ENCODE measurements at regions not wholly inside any gene's neighbourhood (a gene's known extent, or its start where the extent isn't known, plus 50 kb on each side); places are given as distances from the start of the nearest gene placed in this dataset.

GRCh38 chr2:51220606-51221005 lies 188.7 kb upstream of the NRXN1 start:
- TF ChIP-seq CTCF (conservative IDR thresholded peaks at IDR 0.05): no peak
- no peak overlapping the region for H3K4me3 Mint-ChIP-seq
- H3K27me3 ChIP-seq (ENCODE audit: control insufficient read depth, insufficient read depth, low read length, poor library complexity, severe bottlenecking): no peaks in the 10 kb centered on the region
- peaks cover 1% of the 10 kb centered on the region for H3K4me1 Mint-ChIP-seq
- no peaks in the 10 kb centered on the region for H3K4me1 ChIP-seq (ENCODE audit: control insufficient read depth, insufficient read depth, low read length)
- H3K27me3 Mint-ChIP-seq (ENCODE audit: insufficient read depth): no peaks in the 10 kb centered on the region
- no peak overlapping the region for H3K27ac ChIP-seq (ENCODE audit: low read depth, low read length)
- H3K27ac Mint-ChIP-seq: peak overlapping the region; percentile 53
- H3K9ac ChIP-seq (ENCODE audit: extremely low read depth, low read length, poor library complexity, severe bottlenecking): no peak overlapping the region
- H3K36me3 Mint-ChIP-seq (ENCODE audit: low read depth): no peaks in the 10 kb centered on the region
- no peaks in the 10 kb centered on the region for H3K36me3 ChIP-seq (ENCODE audit: control insufficient read depth, insufficient read depth, low read length)
- H3K4me3 ChIP-seq (ENCODE audit: low read length): no peak overlapping the region
- H3K9me3 Mint-ChIP-seq: no peaks in the 10 kb centered on the region
- no peak for DNase-seq
- no peaks in the 10 kb centered on the region for H3K9me3 ChIP-seq (ENCODE audit: control insufficient read depth, low read length)

- Mint-ChIP-seq H3K9me3 (no peaks in the 10 kb centered on the region), H3K27me3 (ENCODE audit: insufficient read depth) (no peaks in the 10 kb centered on the region), H3K4me1 (peaks cover 1% of the 10 kb centered on the region), H3K36me3 (ENCODE audit: low read depth) (no peaks in the 10 kb centered on the region), H3K27ac (no peak overlapping the region), H3K4me3 (no peak overlapping the region)
- no peak overlapping the region for H3K9ac ChIP-seq (ENCODE audit: extremely low read depth, low read length, poor library complexity, severe bottlenecking)
- no peak for TF ChIP-seq CTCF (conservative IDR thresholded peaks at IDR 0.05)
- no peaks in the 10 kb centered on the region for H3K9me3 ChIP-seq (ENCODE audit: control insufficient read depth, low read length)
- H3K4me1 ChIP-seq (ENCODE audit: control insufficient read depth, insufficient read depth, low read length): no peaks in the 10 kb centered on the region
- H3K4me3 ChIP-seq (ENCODE audit: low read length): no peak overlapping the region
- no peaks in the 10 kb centered on the region for H3K27me3 ChIP-seq (ENCODE audit: control insufficient read depth, insufficient read depth, low read length, poor library complexity, severe bottlenecking)
- no peak overlapping the region for H3K27ac ChIP-seq (ENCODE audit: low read depth, low read length)
- DNase-seq: no peak
- WGBS, 2 experiments (ENCODE audit: insufficient coverage in 1 of 2, insufficient read length in 1 of 2): 90 to 100% methylated on average over 1 to 2 of the region's 2 CpGs
- no peaks in the 10 kb centered on the region for H3K36me3 ChIP-seq (ENCODE audit: control insufficient read depth, insufficient read depth, low read length)
Measured at GRCh38 chr2:51220080-51220479, 188.1 kb upstream of the NRXN1 start.

- Histone ChIP-seq H3K4me3 (ENCODE audit: low read length) (no peak overlapping the region), H3K9ac (ENCODE audit: extremely low read depth, low read length, poor library complexity, severe bottlenecking) (no peak overlapping the region), H3K27ac (ENCODE audit: low read depth, low read length) (no peak overlapping the region), H3K36me3 (ENCODE audit: control insufficient read depth, insufficient read depth, low read length) (no peaks in the 10 kb centered on the region), H3K9me3 (ENCODE audit: control insufficient read depth, low read length) (no peaks in the 10 kb centered on the region), H3K27me3 (ENCODE audit: control insufficient read depth, insufficient read depth, low read length, poor library complexity, severe bottlenecking) (no peaks in the 10 kb centered on the region), H3K4me1 (ENCODE audit: control insufficient read depth, insufficient read depth, low read length) (no peaks in the 10 kb centered on the region)
- Mint-ChIP-seq H3K9me3 (no peaks in the 10 kb centered on the region), H3K27ac (no peak overlapping the region), H3K4me3 (no peak overlapping the region), H3K27me3 (ENCODE audit: insufficient read depth) (no peaks in the 10 kb centered on the region), H3K36me3 (ENCODE audit: low read depth) (no peaks in the 10 kb centered on the region), H3K4me1 (peaks cover 1% of the 10 kb centered on the region)
- WGBS, 2 experiments (ENCODE audit: insufficient coverage in 1 of 2, insufficient read length in 1 of 2): 69 to 81% methylated on average over 2 to 4 of the region's 4 CpGs
- DNase-seq: no peak
- TF ChIP-seq CTCF (conservative IDR thresholded peaks at IDR 0.05): no peak
Measured at GRCh38 chr2:51219468-51219867, 187.5 kb upstream of the NRXN1 start.
